ENCODE measurements at regions not wholly inside any gene's neighbourhood (a gene's known extent, or its start where the extent isn't known, plus 50 kb on each side); places are given as distances from the start of the nearest gene placed in this dataset.

DNA sequence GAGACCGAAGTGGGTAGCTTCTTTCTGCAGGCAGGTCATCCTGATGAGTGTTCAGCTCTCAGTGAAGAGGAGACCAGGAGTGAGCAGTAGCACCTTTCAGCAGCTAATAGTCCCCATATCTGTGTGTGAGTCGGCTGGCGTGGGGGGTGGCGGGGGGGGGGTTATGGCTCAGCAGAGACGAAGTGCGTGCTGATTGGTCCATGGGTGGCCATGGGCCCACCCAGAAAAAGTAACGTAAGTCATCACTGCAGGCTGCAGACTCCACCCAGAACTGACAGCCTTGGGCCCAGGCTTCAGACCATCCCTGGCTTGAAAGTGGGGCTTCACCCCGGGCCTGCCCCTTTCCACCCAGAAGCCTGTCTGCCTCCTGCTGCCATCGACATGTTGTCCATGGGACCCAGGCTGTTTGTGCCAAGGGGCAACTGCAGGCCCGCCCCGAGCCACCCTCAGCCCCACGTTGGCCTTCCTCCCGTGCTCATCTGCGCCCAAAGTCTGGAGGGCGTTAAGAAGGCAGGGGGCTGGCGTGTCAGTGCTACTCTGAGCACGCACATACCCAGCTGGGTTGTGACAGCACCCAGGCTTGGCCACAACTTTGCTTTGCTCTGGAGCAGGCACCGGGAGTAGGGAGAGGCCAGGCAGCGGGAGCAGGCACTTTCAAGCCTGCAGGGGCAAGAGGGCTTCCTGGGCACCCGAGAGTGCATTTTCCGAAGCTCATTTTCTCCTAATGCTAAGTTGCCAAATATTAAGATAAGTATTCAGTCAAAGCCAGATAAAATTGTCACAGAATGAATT lies 511.7 kb upstream of the CDIN1 start:
- Histone ChIP-seq H3K9me3 (no peaks in the 10 kb centered on the region), H3K27me3 (no peaks in the 10 kb centered on the region), H3K4me1 (no peaks in the 10 kb centered on the region), H3K4me3 (no peak overlapping the region), H3K27ac (no peak overlapping the region), H3K36me3 (no peaks in the 10 kb centered on the region)
- WGBS, 2 donors (ENCODE audit: low coverage in 1 of 2) = 97% methylated on average over 10 of the region's 21 CpGs; no CpG with 5 or more reads in 1 of the 2 donors
- TF ChIP-seq POLR2A (IDR thresholded peaks at IDR 0.05) = no peak
- no peak for ATAC-seq

DNA sequence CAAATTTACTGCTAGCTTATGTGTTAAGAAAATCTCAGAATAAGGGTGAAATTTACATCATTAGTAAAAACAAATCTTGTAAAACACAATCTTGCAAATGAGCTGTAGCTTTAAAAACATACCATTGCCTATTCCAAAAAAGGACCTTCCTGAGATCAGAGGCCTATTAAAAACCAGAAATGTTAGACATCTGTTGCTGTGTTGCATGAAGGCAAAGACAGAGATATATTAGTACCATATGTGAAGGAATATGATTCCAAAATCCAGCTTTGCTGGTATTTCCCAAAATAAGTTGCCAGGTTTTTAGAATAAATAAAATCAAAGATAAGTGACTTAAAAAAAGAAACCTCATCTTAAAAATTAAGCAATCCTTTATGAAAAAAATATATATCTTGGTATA lies 504.1 kb upstream of the CDIN1 start:
- H3K27ac ChIP-seq = no peak overlapping the region
- H3K4me1 ChIP-seq = no peaks in the 10 kb centered on the region
- TF ChIP-seq POLR2AphosphoS5 (IDR thresholded peaks at IDR 0.05) (no peak), POLR2A (IDR thresholded peaks at IDR 0.05) (no peak), EP300 (IDR thresholded peaks at IDR 0.05) (no peak)
- TF ChIP-seq, protein P1, sequence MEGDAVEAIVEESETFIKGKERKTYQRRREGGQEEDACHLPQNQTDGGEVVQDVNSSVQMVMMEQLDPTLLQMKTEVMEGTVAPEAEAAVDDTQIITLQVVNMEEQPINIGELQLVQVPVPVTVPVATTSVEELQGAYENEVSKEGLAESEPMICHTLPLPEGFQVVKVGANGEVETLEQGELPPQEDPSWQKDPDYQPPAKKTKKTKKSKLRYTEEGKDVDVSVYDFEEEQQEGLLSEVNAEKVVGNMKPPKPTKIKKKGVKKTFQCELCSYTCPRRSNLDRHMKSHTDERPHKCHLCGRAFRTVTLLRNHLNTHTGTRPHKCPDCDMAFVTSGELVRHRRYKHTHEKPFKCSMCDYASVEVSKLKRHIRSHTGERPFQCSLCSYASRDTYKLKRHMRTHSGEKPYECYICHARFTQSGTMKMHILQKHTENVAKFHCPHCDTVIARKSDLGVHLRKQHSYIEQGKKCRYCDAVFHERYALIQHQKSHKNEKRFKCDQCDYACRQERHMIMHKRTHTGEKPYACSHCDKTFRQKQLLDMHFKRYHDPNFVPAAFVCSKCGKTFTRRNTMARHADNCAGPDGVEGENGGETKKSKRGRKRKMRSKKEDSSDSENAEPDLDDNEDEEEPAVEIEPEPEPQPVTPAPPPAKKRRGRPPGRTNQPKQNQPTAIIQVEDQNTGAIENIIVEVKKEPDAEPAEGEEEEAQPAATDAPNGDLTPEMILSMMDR (IDR thresholded peaks at IDR 0.05) = no peak
- no peaks in the 10 kb centered on the region for H3K36me3 ChIP-seq
- H3K27me3 ChIP-seq = no peaks in the 10 kb centered on the region
- H3K9me3 ChIP-seq = peaks cover 0 to 1% (median 0%) of the 10 kb centered on the region in 3 donors
- no peak overlapping the region for H3K4me3 ChIP-seq
- ATAC-seq = no peak

DNA sequence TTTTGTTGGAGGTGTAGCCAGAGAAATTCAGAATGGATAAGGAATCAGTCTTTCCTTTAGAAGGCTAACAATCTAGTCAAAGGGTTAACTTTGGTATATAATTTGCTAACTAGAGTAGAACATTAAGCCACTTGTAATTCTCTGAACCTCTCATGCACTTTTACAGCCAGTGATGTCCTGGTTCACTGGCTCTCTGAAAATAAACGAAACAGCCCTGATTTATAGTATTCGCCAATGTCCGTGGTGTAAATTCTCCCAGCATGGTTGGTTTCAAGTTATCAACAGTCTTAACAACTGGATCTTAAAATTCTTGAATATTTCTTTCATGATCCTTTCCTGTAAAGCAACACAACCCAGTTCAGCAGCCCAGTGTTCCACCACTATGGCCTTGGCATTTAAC lies 500.4 kb upstream of the CDIN1 start:
- Histone ChIP-seq H3K4me1 (no peaks in the 10 kb centered on the region), H3K27ac (no peak overlapping the region), H3K4me3 (no peak overlapping the region), H3K9me3 (peaks cover 0 to 24% (median 0%) of the 10 kb centered on the region in 3 donors), H3K27me3 (no peaks in the 10 kb centered on the region), H3K36me3 (no peaks in the 10 kb centered on the region)
- TF ChIP-seq POLR2A (IDR thresholded peaks at IDR 0.05) (no peak), POLR2AphosphoS5 (IDR thresholded peaks at IDR 0.05) (no peak), EP300 (IDR thresholded peaks at IDR 0.05) (no peak)
- TF ChIP-seq, protein P1 (IDR thresholded peaks at IDR 0.05) = no peak
- WGBS, 2 donors (ENCODE audit: low coverage in 1 of 2) = 58 to 61% methylated on average over 3 of the region's 3 CpGs
- ATAC-seq = no peak

DNA sequence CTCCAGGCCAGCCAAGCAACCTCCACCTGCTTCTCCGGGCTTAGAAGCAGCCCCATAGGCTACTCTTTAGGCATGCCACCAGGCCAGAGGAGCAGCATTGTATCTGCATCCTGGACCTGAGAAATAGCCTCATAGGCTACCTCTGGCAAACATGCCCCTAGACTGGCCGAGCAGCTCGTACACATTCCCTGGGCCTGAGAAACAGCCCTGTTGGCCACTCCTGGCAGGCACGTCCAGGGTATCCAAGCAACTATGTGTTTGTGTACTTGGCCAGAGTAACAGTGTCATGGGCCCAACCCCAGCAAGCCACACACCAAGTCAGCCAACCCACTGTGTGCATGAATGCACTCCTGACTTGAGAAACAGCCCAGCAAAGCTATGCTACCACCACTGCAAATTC lies 498.7 kb upstream of the CDIN1 start:
- no peak for ATAC-seq
- Histone ChIP-seq H3K4me3 (no peak overlapping the region), H3K9me3 (peaks cover 0 to 24% (median 0%) of the 10 kb centered on the region in 3 donors), H3K27me3 (no peaks in the 10 kb centered on the region), H3K36me3 (no peaks in the 10 kb centered on the region), H3K27ac (no peak overlapping the region), H3K4me1 (no peaks in the 10 kb centered on the region)
- TF ChIP-seq, protein P1 (IDR thresholded peaks at IDR 0.05) = no peak
- WGBS, 2 donors (ENCODE audit: low coverage in 1 of 2) = 25% methylated on average over 2 of the region's 4 CpGs; no CpG with 5 or more reads in 1 of the 2 donors

DNA sequence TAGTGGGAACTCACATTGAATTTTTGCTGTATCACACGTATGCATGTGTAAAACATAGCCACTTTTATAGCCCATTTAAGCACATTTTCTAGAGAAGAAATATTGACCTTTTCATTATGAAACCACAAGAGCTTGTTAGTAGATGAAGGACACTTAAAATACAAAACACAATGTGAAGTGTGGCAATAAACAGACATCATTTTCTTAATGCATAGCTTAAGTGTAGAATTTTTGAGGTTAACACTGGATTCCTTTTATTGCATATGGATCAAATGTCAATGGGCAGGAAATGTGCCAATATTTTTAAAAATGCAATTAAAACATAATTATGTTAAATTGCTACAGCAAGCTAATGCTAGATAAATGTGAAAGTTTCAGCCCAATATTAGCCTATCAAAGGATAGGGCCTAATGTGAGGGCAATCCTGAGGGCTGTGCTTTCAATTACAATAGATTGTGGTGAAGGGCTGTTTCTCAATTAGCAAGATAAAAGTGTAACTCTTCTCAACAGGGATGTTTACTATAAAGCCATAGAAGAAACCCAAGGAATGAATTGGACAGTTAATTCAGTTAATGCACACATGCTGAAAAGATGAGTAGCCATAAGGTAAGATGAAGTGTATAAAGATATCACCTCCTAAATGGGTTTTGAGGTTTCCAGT lies 489.0 kb upstream of the CDIN1 start:
- TF ChIP-seq POLR2AphosphoS5 (IDR thresholded peaks at IDR 0.05) = no peak
- TF ChIP-seq EP300 (IDR thresholded peaks at IDR 0.05) = no peak
- TF ChIP-seq POLR2A (IDR thresholded peaks at IDR 0.05) = no peak
- TF ChIP-seq, protein P1 (IDR thresholded peaks at IDR 0.05) = no peak
- no peak overlapping the region for H3K27ac ChIP-seq
- WGBS, 2 donors (ENCODE audit: low coverage in 1 of 2) = 81 to 100% methylated on average over 1 of the region's 1 CpG
- no peak overlapping the region for H3K4me3 ChIP-seq
- H3K9me3 ChIP-seq = peaks cover 0 to 8% (median 0%) of the 10 kb centered on the region in 3 donors
- no peaks in the 10 kb centered on the region for H3K27me3 ChIP-seq
- no peak for ATAC-seq
- no peaks in the 10 kb centered on the region for H3K36me3 ChIP-seq
- no peaks in the 10 kb centered on the region for H3K4me1 ChIP-seq

All from gastroesophageal sphincter (tissue), 4 donors.